A673 (cell line): ENCODE measurements at regions not wholly inside any gene's neighbourhood (a gene's known extent, or its start where the extent isn't known, plus 50 kb on each side); places are given as distances from the start of the nearest gene placed in this dataset.

ENCODE experiments used
- BruUV-seq: library from RNA; stranded (reverse); fragments of 400-500 nt; replicated peaks from 2 replicates; lab custom pipeline; 2021; lab: Mats Ljungman, UMichigan
- CTCF ChIA-PET: fragments of 300-600 bp; sonication (Branson Sonifier 250); formaldehyde crosslinking; loops from one replicate; lab custom pipeline; 2022; ENCODE audit warnings: antibody characterized with exemption; lab: Charles Lee
- POLR2A ChIA-PET: fragments of 300-600 bp; sonication (Branson Sonifier 250); formaldehyde crosslinking; loops from one replicate; lab custom pipeline; 2022; ENCODE audit warnings: antibody characterized with exemption; ENCODE audit not compliant: low non-redundant PET; lab: Charles Lee
- DNase-seq: peaks from one replicate; pipeline ENCODE4 v3.0.0-alpha.2; 2015; ENCODE audit warnings: low spot score
- H3K27ac ChIP-seq: fragments of 200-600 bp; sonication (generic); 2 replicates; pipeline ENCODE4 v1.5.1; 2016; ENCODE audit warnings: mixed run types, low read depth, mild to moderate bottlenecking, mixed read lengths, antibody characterized with exemption, low read length; ENCODE audit not compliant: poor library complexity, severe bottlenecking
- H3K27me3 ChIP-seq: fragments of 200-600 bp; sonication (generic); replicated peaks from 2 replicates; pipeline ENCODE4 v1.6.1; 2017; ENCODE audit warnings: mixed run types, low read depth, mild to moderate bottlenecking, mixed read lengths, antibody characterized with exemption, low read length; ENCODE audit not compliant: insufficient read depth, poor library complexity
- H3K36me3 ChIP-seq: fragments of 200-600 bp; sonication (generic); 2 replicates; pipeline ENCODE4 v1.6.1; 2016; ENCODE audit warnings: mixed run types, mild to moderate bottlenecking, mixed read lengths, antibody characterized with exemption, low read length; ENCODE audit not compliant: insufficient read depth, poor library complexity, severe bottlenecking
- H3K4me1 ChIP-seq: fragments of 200-600 bp; sonication (generic); 2 replicates; pipeline ENCODE4 v1.6.1; 2017; ENCODE audit warnings: mixed run types, mild to moderate bottlenecking, mixed read lengths, antibody characterized with exemption, low read length; ENCODE audit not compliant: insufficient read depth, poor library complexity, severe bottlenecking
- H3K4me3 ChIP-seq: fragments of 200-600 bp; sonication (generic); 2 replicates; pipeline ENCODE4 v1.5.1; 2016; ENCODE audit warnings: low read depth, mixed run types, mild to moderate bottlenecking, mixed read lengths, low read length; ENCODE audit not compliant: poor library complexity, severe bottlenecking
- H3K9me3 ChIP-seq: fragments of 200-600 bp; sonication (generic); 2 replicates; pipeline ENCODE4 v1.6.1; 2016; ENCODE audit warnings: mixed run types, low read depth, mild to moderate bottlenecking, mixed read lengths, antibody characterized with exemption, low read length; ENCODE audit not compliant: poor library complexity, severe bottlenecking
- CTCF ChIP-seq: fragments of 300-800, 200-600 bp; sonication (generic); conservative IDR thresholded peaks from 2 replicates; pipeline ENCODE4 v1.5.1; 2017; ENCODE audit warnings: low read depth, mild to moderate bottlenecking, antibody characterized with exemption, low read length, moderate library complexity, mixed read lengths
- EZH2 ChIP-seq: fragments of 200-600 bp; sonication (generic); IDR thresholded peaks from 2 replicates; pipeline ENCODE4 v1.6.1; 2017; ENCODE audit warnings: borderline replicate concordance, low read depth, mild to moderate bottlenecking, mixed read lengths, antibody characterized with exemption, low read length; ENCODE audit not compliant: poor library complexity, severe bottlenecking
- intact Hi-C: fragments of 100-400 bp; cut with micrococcal nuclease; formaldehyde crosslinking; loops from one replicate; pipeline ENCODE4 v1.10.0; 2022; ENCODE audit not compliant: unreplicated experiment

- Histone ChIP-seq H3K4me3 (no peak overlapping the region), H3K4me1 (no peaks in the 10 kb centered on the region), H3K36me3 (no peaks in the 10 kb centered on the region), H3K27ac (no peak overlapping the region), H3K9me3 (peaks cover 5% of the 10 kb centered on the region), H3K27me3 (no peaks in the 10 kb centered on the region)
- BruUV-seq = no TSS peak
- CTCF ChIA-PET = no interaction called here
- no peak for TF ChIP-seq CTCF
- no peak for TF ChIP-seq EZH2
- no peak for DNase-seq
- POLR2A ChIA-PET = no interaction called here
- intact Hi-C loops = no loop called here
Observed at GRCh38 chr2:18639756-18640453, 50.5 kb upstream of the NT5C1B start.
